ENCODE measurements at regions not wholly inside any gene's neighbourhood (a gene's known extent, or its start where the extent isn't known, plus 50 kb on each side); places are given as distances from the start of the nearest gene placed in this dataset.

DNA sequence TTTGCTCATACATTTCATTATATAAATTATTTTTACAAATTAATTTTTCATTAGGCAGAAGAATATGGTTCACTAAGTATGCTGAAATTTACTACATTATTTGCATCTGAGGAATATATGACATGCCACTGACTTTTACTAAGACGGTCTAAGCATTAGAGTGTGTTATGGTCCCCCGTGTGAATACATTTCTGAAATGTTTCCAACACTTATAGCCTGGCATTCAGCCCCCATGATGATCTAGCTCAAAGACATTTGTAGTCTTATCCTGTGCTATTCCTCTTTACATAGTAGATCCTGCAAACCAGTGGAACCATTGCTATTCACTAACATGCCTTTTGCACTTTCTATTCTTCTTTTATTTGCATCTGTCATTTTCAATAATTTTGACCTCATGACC lies 1878.0 kb downstream of the MRPL39 start:
- no peak overlapping the region for H2BK15ac ChIP-seq (ENCODE audit: low read depth, poor library complexity, severe bottlenecking)
- H3K79me1 ChIP-seq (replicated peaks; ENCODE audit: low read length, poor library complexity, severe bottlenecking), result no peaks in the 10 kb centered on the region
- no peak overlapping the region for H3K4ac ChIP-seq (ENCODE audit: low read depth in 1 of 2, low read length in 2 of 2)
- no peak overlapping the region for H2BK5ac ChIP-seq (ENCODE audit: low read depth, low read length, poor library complexity, severe bottlenecking)
- no peak overlapping the region for H2AK5ac ChIP-seq (ENCODE audit: low read length, severe bottlenecking)
- no peak overlapping the region for H3K18ac ChIP-seq (ENCODE audit: low read depth in 1 of 2, low read length in 2 of 2)
- DNase-seq, result no peak
- H3K4me1 ChIP-seq (ENCODE audit: control insufficient read depth, insufficient read depth, low read depth, low read length), result no peaks in the 10 kb centered on the region
- H3K14ac ChIP-seq (ENCODE audit: low read length in 2 of 2), result no peak overlapping the region
- H3K27ac ChIP-seq (ENCODE audit: low read length, poor library complexity, severe bottlenecking), result no peak overlapping the region
- no peak overlapping the region for H3K4me3 ChIP-seq (ENCODE audit: insufficient read depth in 1 of 2, low read depth in 1 of 2, low read length in 2 of 2)
- no peak overlapping the region for H2AFZ ChIP-seq (ENCODE audit: low read depth, low read length)
- H3K4me2 ChIP-seq (ENCODE audit: low read length, poor library complexity, severe bottlenecking), result no peak overlapping the region
- 87% methylated on average over 2 of the region's 2 CpGs for WGBS
- H3K9me3 ChIP-seq (ENCODE audit: control insufficient read depth, low read length), result no peaks in the 10 kb centered on the region
- H3K9ac ChIP-seq (ENCODE audit: low read length), result no peak overlapping the region
- H4K8ac ChIP-seq (ENCODE audit: low read length), result no peak overlapping the region
- no peak overlapping the region for H3K23ac ChIP-seq (ENCODE audit: low read length in 2 of 2)
- no peaks in the 10 kb centered on the region for H3K36me3 ChIP-seq (ENCODE audit: control insufficient read depth in 1 of 2, insufficient read depth in 2 of 2, low read depth in 1 of 2, low read length in 2 of 2)
- no peak overlapping the region for H2BK12ac ChIP-seq (ENCODE audit: low read length in 2 of 2)
- no peak overlapping the region for H2BK120ac ChIP-seq (ENCODE audit: low read depth, low read length)
- no peak overlapping the region for H4K91ac ChIP-seq (ENCODE audit: low read length)
- no peaks in the 10 kb centered on the region for H3K27me3 ChIP-seq (ENCODE audit: control insufficient read depth in 1 of 2, insufficient read depth in 1 of 2, low read length in 2 of 2)

DNA sequence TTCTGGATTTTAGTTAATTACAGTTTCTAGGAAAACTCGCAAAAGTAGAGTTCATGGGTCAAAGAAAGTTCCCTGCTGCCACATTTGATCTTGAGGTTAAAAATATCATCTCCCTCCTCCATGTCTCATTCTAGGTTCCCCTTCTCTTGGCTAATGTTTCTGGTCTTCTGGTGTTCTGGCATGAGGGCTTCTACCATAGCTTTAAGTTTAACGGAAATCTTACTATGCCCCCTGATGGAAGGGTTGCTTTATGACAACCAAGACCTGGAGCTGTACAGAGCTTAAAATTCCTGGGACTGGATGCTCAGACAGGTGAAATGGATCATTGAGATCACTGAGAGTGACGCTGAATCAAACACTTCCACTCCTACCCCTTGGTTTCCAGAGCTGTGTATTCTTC lies 1881.7 kb downstream of the MRPL39 start:
- 37% methylated on average over 3 of the region's 3 CpGs for WGBS
- no peaks in the 10 kb centered on the region for H3K79me1 ChIP-seq (replicated peaks; ENCODE audit: low read length, poor library complexity, severe bottlenecking)
- H3K9me3 ChIP-seq (ENCODE audit: control insufficient read depth, low read length), result no peaks in the 10 kb centered on the region
- no peak overlapping the region for H4K91ac ChIP-seq (ENCODE audit: low read length)
- H3K27ac ChIP-seq (ENCODE audit: low read length, poor library complexity, severe bottlenecking), result no peak overlapping the region
- no peak overlapping the region for H4K8ac ChIP-seq (ENCODE audit: low read length)
- no peak overlapping the region for H3K4me2 ChIP-seq (ENCODE audit: low read length, poor library complexity, severe bottlenecking)
- H3K27me3 ChIP-seq (ENCODE audit: control insufficient read depth in 1 of 2, insufficient read depth in 1 of 2, low read length in 2 of 2), result no peaks in the 10 kb centered on the region
- H3K4ac ChIP-seq (ENCODE audit: low read depth in 1 of 2, low read length in 2 of 2), result no peak overlapping the region
- no peak overlapping the region for H2BK12ac ChIP-seq (ENCODE audit: low read length in 2 of 2)
- no peak overlapping the region for H3K18ac ChIP-seq (ENCODE audit: low read depth in 1 of 2, low read length in 2 of 2)
- H2BK120ac ChIP-seq (ENCODE audit: low read depth, low read length), result no peak overlapping the region
- H3K4me1 ChIP-seq (ENCODE audit: control insufficient read depth, insufficient read depth, low read depth, low read length), result no peaks in the 10 kb centered on the region
- DNase-seq, result no peak
- no peak overlapping the region for H3K4me3 ChIP-seq (ENCODE audit: insufficient read depth in 1 of 2, low read depth in 1 of 2, low read length in 2 of 2)
- H3K9ac ChIP-seq (ENCODE audit: low read length), result no peak overlapping the region
- H2BK15ac ChIP-seq (ENCODE audit: low read depth, poor library complexity, severe bottlenecking), result no peak overlapping the region
- no peak overlapping the region for H3K23ac ChIP-seq (ENCODE audit: low read length in 2 of 2)
- H2BK5ac ChIP-seq (ENCODE audit: low read depth, low read length, poor library complexity, severe bottlenecking), result no peak overlapping the region
- H2AK5ac ChIP-seq (ENCODE audit: low read length, severe bottlenecking), result no peak overlapping the region
- no peaks in the 10 kb centered on the region for H3K36me3 ChIP-seq (ENCODE audit: control insufficient read depth in 1 of 2, insufficient read depth in 2 of 2, low read depth in 1 of 2, low read length in 2 of 2)
- no peak overlapping the region for H3K14ac ChIP-seq (ENCODE audit: low read length in 2 of 2)
- no peak overlapping the region for H2AFZ ChIP-seq (ENCODE audit: low read depth, low read length)

DNA sequence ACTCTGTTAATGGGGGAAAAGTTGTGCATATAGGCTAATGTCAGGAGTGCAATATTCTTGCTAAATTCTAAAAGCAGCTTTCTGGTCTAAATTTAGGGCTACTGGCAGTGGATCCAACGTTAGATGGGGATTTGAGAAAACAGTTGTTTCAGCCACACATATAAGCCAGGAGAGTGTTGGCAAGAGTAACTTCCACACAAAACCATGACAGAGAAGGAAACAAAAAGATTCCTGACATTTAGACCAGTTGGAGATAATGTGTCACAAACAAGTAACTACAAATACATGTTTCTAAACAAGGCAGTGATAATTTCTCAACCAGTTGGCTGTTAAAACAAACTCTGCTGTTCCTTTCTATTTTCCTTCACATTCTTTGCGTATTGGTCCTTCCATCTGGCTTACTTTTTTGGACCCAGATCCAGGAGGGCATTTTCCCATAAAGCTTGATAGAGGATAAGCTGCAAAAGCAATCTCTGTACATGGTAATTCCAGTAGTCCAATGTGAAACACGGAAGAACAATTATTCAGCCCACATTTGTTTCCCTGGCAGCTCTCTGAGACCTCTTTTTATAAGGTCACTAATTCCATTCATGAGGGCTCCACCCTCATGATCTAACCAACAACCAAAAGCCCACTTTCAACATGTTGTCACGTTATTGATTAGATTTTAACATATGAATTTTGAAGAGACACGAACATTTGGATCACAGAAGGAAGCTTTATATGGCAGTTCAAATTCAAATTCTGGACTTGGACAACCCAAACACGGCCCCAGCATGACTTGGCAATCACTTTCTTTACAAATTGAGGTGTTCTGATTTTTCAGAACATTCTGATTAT lies 1888.6 kb downstream of the MRPL39 start:
- Histone ChIP-seq H3K79me1 (replicated peaks; ENCODE audit: low read length, poor library complexity, severe bottlenecking) (no peaks in the 10 kb centered on the region), H3K9ac (ENCODE audit: low read length) (no peak overlapping the region), H2AFZ (ENCODE audit: low read depth, low read length) (no peak overlapping the region), H3K23ac (ENCODE audit: low read length in 2 of 2) (no peak overlapping the region), H2AK5ac (ENCODE audit: low read length, severe bottlenecking) (no peak overlapping the region), H3K27me3 (ENCODE audit: control insufficient read depth in 1 of 2, insufficient read depth in 1 of 2, low read length in 2 of 2) (no peaks in the 10 kb centered on the region), H3K9me3 (ENCODE audit: control insufficient read depth, low read length) (no peaks in the 10 kb centered on the region), H2BK120ac (ENCODE audit: low read depth, low read length) (no peak overlapping the region), H3K4me2 (ENCODE audit: low read length, poor library complexity, severe bottlenecking) (no peak overlapping the region), H3K14ac (ENCODE audit: low read length in 2 of 2) (no peak overlapping the region), H4K8ac (ENCODE audit: low read length) (no peak overlapping the region), H2BK12ac (ENCODE audit: low read length in 2 of 2) (no peak overlapping the region), H3K27ac (ENCODE audit: low read length, poor library complexity, severe bottlenecking) (no peak overlapping the region), H2BK5ac (ENCODE audit: low read depth, low read length, poor library complexity, severe bottlenecking) (no peak overlapping the region), H3K4me1 (ENCODE audit: control insufficient read depth, insufficient read depth, low read depth, low read length) (no peaks in the 10 kb centered on the region), H3K4me3 (ENCODE audit: insufficient read depth in 1 of 2, low read depth in 1 of 2, low read length in 2 of 2) (no peak overlapping the region), H3K18ac (ENCODE audit: low read depth in 1 of 2, low read length in 2 of 2) (no peak overlapping the region), H3K36me3 (ENCODE audit: control insufficient read depth in 1 of 2, insufficient read depth in 2 of 2, low read depth in 1 of 2, low read length in 2 of 2) (no peaks in the 10 kb centered on the region), H2BK15ac (ENCODE audit: low read depth, poor library complexity, severe bottlenecking) (no peak overlapping the region), H4K91ac (ENCODE audit: low read length) (no peak overlapping the region), H3K4ac (ENCODE audit: low read depth in 1 of 2, low read length in 2 of 2) (no peak overlapping the region)
- no peak for DNase-seq
- 45% methylated on average over 5 of the region's 6 CpGs for WGBS

DNA sequence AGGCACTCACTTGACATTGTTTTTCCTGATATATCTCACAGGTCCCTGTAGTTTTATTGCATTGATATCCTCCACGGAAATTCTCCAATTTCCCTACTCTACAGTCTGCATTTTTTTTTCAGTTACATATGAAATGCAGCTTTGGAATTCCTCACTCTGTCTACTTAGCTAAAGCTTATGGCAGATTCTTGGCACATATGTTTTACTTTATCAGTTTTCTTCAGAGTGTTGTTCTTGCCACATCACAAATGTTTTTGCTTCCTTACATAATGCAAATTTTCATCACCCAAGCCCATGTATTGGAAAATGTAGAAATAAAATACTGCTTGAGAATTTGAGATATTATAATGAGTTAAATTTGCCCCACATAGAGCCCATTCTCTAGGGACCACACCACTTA lies 1895.1 kb downstream of the MRPL39 start:
- Histone ChIP-seq H2BK12ac (ENCODE audit: low read length in 2 of 2) (no peak overlapping the region), H3K4me1 (ENCODE audit: control insufficient read depth, insufficient read depth, low read depth, low read length) (no peaks in the 10 kb centered on the region), H3K27me3 (ENCODE audit: control insufficient read depth in 1 of 2, insufficient read depth in 1 of 2, low read length in 2 of 2) (no peaks in the 10 kb centered on the region), H4K91ac (ENCODE audit: low read length) (no peak overlapping the region), H3K27ac (ENCODE audit: low read length, poor library complexity, severe bottlenecking) (no peak overlapping the region), H2BK5ac (ENCODE audit: low read depth, low read length, poor library complexity, severe bottlenecking) (no peak overlapping the region), H3K79me1 (replicated peaks; ENCODE audit: low read length, poor library complexity, severe bottlenecking) (no peaks in the 10 kb centered on the region), H2AK5ac (ENCODE audit: low read length, severe bottlenecking) (no peak overlapping the region), H3K4ac (ENCODE audit: low read depth in 1 of 2, low read length in 2 of 2) (no peak overlapping the region), H3K4me2 (ENCODE audit: low read length, poor library complexity, severe bottlenecking) (no peak overlapping the region), H2BK15ac (ENCODE audit: low read depth, poor library complexity, severe bottlenecking) (no peak overlapping the region), H3K9ac (ENCODE audit: low read length) (no peak overlapping the region), H2AFZ (ENCODE audit: low read depth, low read length) (no peak overlapping the region), H3K4me3 (ENCODE audit: insufficient read depth in 1 of 2, low read depth in 1 of 2, low read length in 2 of 2) (no peak overlapping the region), H3K14ac (ENCODE audit: low read length in 2 of 2) (no peak overlapping the region), H3K9me3 (ENCODE audit: control insufficient read depth, low read length) (no peaks in the 10 kb centered on the region), H3K36me3 (ENCODE audit: control insufficient read depth in 1 of 2, insufficient read depth in 2 of 2, low read depth in 1 of 2, low read length in 2 of 2) (no peaks in the 10 kb centered on the region), H2BK120ac (ENCODE audit: low read depth, low read length) (no peak overlapping the region), H3K23ac (ENCODE audit: low read length in 2 of 2) (no peak overlapping the region), H3K18ac (ENCODE audit: low read depth in 1 of 2, low read length in 2 of 2) (no peak overlapping the region), H4K8ac (ENCODE audit: low read length) (no peak overlapping the region)
- WGBS, result 83% methylated on average over 1 of the region's 1 CpG
- DNase-seq, result no peak

Measured in mesenchymal stem cell (in vitro differentiated cells and primary cell).